Neuronal stem cell (in vitro differentiated cells): ENCODE measurements at regions not wholly inside any gene's neighbourhood (a gene's known extent, or its start where the extent isn't known, plus 50 kb on each side); places are given as distances from the start of the nearest gene placed in this dataset.

Source experiments
- DNase-seq: peaks from one replicate; pipeline ENCODE4 v3.0.0-alpha.2; 2013; ENCODE audit warnings: low spot score
- H2AFZ ChIP-seq: one replicate; pipeline ENCODE4 v1.6.1; 2013; ENCODE audit warnings: mild to moderate bottlenecking, low read length, inconsistent platforms
- H2AK5ac ChIP-seq: 2 replicates; pipeline ENCODE4 v1.6.1; 2013; ENCODE audit warnings: low read depth, mild to moderate bottlenecking, inconsistent platforms, low read length, moderate library complexity, mixed read lengths
- H2BK120ac ChIP-seq: 2 replicates; pipeline ENCODE4 v1.6.1; 2013; ENCODE audit warnings: low read depth, mild to moderate bottlenecking, inconsistent platforms, low read length, moderate library complexity, mixed read lengths
- H2BK12ac ChIP-seq: one replicate; pipeline ENCODE4 v1.6.1; 2013; ENCODE audit warnings: low read length, inconsistent platforms
- H2BK15ac ChIP-seq: 2 replicates; pipeline ENCODE4 v1.6.1; 2013; ENCODE audit warnings: mild to moderate bottlenecking, low read length, inconsistent platforms, mixed read lengths
- H2BK5ac ChIP-seq: one replicate; pipeline ENCODE4 v1.6.1; 2013; ENCODE audit warnings: inconsistent platforms, mild to moderate bottlenecking, low read length, moderate library complexity
- H3K14ac ChIP-seq: one replicate; pipeline ENCODE4 v1.6.1; 2013; ENCODE audit warnings: low read length, inconsistent platforms
- H3K18ac ChIP-seq: 2 replicates; pipeline ENCODE4 v1.6.1; 2013; ENCODE audit warnings: low read length, inconsistent platforms
- H3K23ac ChIP-seq: 2 replicates; pipeline ENCODE4 v1.6.1; 2013; ENCODE audit warnings: low read depth, mild to moderate bottlenecking, mixed read lengths, low read length, inconsistent platforms; ENCODE audit not compliant: poor library complexity
- H3K27ac ChIP-seq: replicated peaks from 3 replicates; pipeline ENCODE4 v1.5.1; 2013; ENCODE audit warnings: low read length, inconsistent platforms
- H3K27me3 ChIP-seq, 3 experiments: 2 replicates each; pipeline ENCODE4 v1.6.1; 2013; ENCODE audit warnings: low read length in 3 of 3, mild to moderate bottlenecking in 2 of 3, inconsistent platforms in 1 of 3, low read depth in 1 of 3, mixed read lengths in 1 of 3, moderate library complexity in 1 of 3; ENCODE audit not compliant: control insufficient read depth in 3 of 3, insufficient read depth in 3 of 3
- H3K36me3 ChIP-seq, 2 donors: replicated peaks in 1 of 2; 2 replicates each; pipeline ENCODE4 v1.6.1; 2013; ENCODE audit warnings: low read length in 2 of 2; ENCODE audit not compliant: control insufficient read depth in 2 of 2, insufficient read depth in 2 of 2
- H3K4ac ChIP-seq: 2 replicates; pipeline ENCODE4 v1.6.1; 2013; ENCODE audit warnings: inconsistent platforms, mild to moderate bottlenecking, low read length, moderate library complexity
- H3K4me1 ChIP-seq, 2 donors: 1 replicate in 1 of 2; 2 replicates in 1 of 2; pipeline ENCODE4 v1.6.1; 2013; ENCODE audit warnings: low read length in 2 of 2, low read depth in 1 of 2; ENCODE audit not compliant: control insufficient read depth in 2 of 2, insufficient read depth in 1 of 2
- H3K4me2 ChIP-seq: one replicate; pipeline ENCODE4 v1.6.1; 2013; ENCODE audit warnings: mild to moderate bottlenecking, low read length, inconsistent platforms; ENCODE audit not compliant: insufficient read depth, poor library complexity, severe bottlenecking
- H3K4me3 ChIP-seq, 2 donors: 2 replicates each; pipeline ENCODE4 v1.5.1; 2013; ENCODE audit warnings: low read length in 2 of 2, mild to moderate bottlenecking in 2 of 2, inconsistent platforms in 1 of 2, moderate library complexity in 1 of 2
- H3K79me1 ChIP-seq: one replicate; pipeline ENCODE4 v1.6.1; 2013; ENCODE audit warnings: low read depth, mild to moderate bottlenecking, inconsistent platforms, low read length, moderate library complexity
- H3K9ac ChIP-seq: one replicate; pipeline ENCODE4 v1.6.1; 2013; ENCODE audit warnings: mild to moderate bottlenecking, low read depth, low read length, inconsistent platforms; ENCODE audit not compliant: poor library complexity
- H3K9me3 ChIP-seq, 2 donors: replicated peaks in 1 of 2; 2 replicates each; pipeline versions ENCODE3 to v1.6.1; 2013; ENCODE audit warnings: low read length in 2 of 2, mild to moderate bottlenecking in 2 of 2, inconsistent platforms in 1 of 2, low read depth in 1 of 2, mixed read lengths in 1 of 2, moderate library complexity in 1 of 2; ENCODE audit not compliant: control insufficient read depth in 2 of 2, insufficient read depth in 1 of 2
- H4K8ac ChIP-seq: one replicate; pipeline ENCODE4 v1.6.1; 2013; ENCODE audit warnings: low read depth, mild to moderate bottlenecking, inconsistent platforms, low read length, moderate library complexity
- H4K91ac ChIP-seq: one replicate; pipeline ENCODE4 v1.6.1; 2013; ENCODE audit warnings: low read length, low read depth, mild to moderate bottlenecking, inconsistent platforms; ENCODE audit not compliant: poor library complexity
- WGBS, 2 donors: extraction: QIAGEN DNeasy Blood & Tissue Kit; methylation state at CpG; one replicate each; pipeline ENCODE4 v1.1.7; 2013; ENCODE audit warnings: missing lambda C conversion rate in 2 of 2, mixed read lengths in 1 of 2; ENCODE audit not compliant: insufficient read length in 2 of 2, insufficient replicate concordance in 1 of 2; ENCODE audit errors: extremely low coverage in 2 of 2; 5-methylcytosine and 5-hydroxymethylcytosine counted together

DNA sequence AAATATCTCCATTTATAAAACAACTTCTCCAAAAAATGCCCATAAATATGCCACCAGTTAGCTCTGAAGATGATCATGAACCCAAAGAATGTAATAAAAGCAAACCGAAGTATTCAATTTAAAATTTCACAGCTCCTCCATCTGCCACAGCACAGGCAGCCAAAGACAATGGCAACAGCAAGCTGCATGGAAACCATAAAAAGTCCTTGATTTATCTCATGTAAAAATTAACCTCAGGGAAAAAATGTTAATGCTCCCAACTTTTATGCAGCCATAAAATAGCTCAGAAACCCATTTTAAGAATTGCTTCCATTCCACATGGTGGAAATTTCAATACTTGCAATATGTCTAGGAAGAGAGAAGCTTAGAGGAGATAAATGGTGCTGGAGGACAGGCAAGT lies 132.3 kb upstream of the ARHGEF9 start:
- H3K36me3 ChIP-seq, result no peaks in the 10 kb centered on the region
- H2AK5ac ChIP-seq, result no peak overlapping the region
- no peak overlapping the region for H2BK120ac ChIP-seq
- no peak overlapping the region for H3K4me2 ChIP-seq
- no peak overlapping the region for H3K27ac ChIP-seq
- H3K14ac ChIP-seq, result no peak overlapping the region
- no peak overlapping the region for H4K91ac ChIP-seq
- H3K4me1 ChIP-seq, result peaks cover 0 to 2% of the 10 kb centered on the region in 2 donors
- H3K9ac ChIP-seq, result no peak overlapping the region
- no peak overlapping the region for H4K8ac ChIP-seq
- no peaks in the 10 kb centered on the region for H3K9me3 ChIP-seq
- no peak overlapping the region for H3K4me3 ChIP-seq
- H2BK5ac ChIP-seq, result no peak overlapping the region
- no peak overlapping the region for H3K23ac ChIP-seq
- H2BK12ac ChIP-seq, result no peak overlapping the region
- no peak for DNase-seq
- no peak overlapping the region for H2BK15ac ChIP-seq
- H3K4ac ChIP-seq, result no peak overlapping the region
- WGBS, 2 donors, result no CpG with 5 or more reads among the region's 1 CpG
- H3K27me3 ChIP-seq, result no peaks in the 10 kb centered on the region
- no peak overlapping the region for H2AFZ ChIP-seq
- H3K18ac ChIP-seq, result no peak overlapping the region
- no peaks in the 10 kb centered on the region for H3K79me1 ChIP-seq

DNA sequence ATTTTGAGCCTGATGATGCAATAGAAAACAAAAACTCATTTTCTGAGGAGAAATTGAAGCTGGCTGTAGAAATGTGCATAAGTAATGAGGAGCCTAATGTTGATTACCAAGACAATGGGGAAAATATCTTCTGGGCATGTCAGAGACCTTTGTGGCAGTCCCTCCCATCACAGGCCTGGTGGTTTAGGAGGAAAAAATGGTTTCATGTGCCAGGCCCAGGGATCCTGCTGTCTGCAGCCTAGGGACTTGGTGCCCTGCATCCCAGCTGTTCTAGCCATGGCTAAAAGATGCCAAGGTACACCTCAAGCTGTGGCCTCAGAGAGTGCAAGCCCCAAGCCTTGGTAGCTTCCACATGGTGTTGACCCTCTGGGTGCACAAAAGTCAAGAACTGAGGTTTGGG lies 128.7 kb upstream of the ARHGEF9 start:
- Histone ChIP-seq H2BK12ac (no peak overlapping the region), H3K27me3 (no peaks in the 10 kb centered on the region), H3K9me3 (no peaks in the 10 kb centered on the region), H3K27ac (no peak overlapping the region), H2BK15ac (no peak overlapping the region), H3K4me3 (no peak overlapping the region), H3K14ac (no peak overlapping the region), H2AK5ac (no peak overlapping the region), H3K9ac (no peak overlapping the region), H4K91ac (no peak overlapping the region), H3K36me3 (no peaks in the 10 kb centered on the region), H2BK120ac (no peak overlapping the region), H3K4me2 (no peak overlapping the region), H3K79me1 (no peaks in the 10 kb centered on the region), H3K18ac (no peak overlapping the region), H3K4ac (no peak overlapping the region), H3K23ac (no peak overlapping the region), H4K8ac (no peak overlapping the region), H2AFZ (no peak overlapping the region), H3K4me1 (no peaks in the 10 kb centered on the region), H2BK5ac (no peak overlapping the region)
- DNase-seq, result no peak

DNA sequence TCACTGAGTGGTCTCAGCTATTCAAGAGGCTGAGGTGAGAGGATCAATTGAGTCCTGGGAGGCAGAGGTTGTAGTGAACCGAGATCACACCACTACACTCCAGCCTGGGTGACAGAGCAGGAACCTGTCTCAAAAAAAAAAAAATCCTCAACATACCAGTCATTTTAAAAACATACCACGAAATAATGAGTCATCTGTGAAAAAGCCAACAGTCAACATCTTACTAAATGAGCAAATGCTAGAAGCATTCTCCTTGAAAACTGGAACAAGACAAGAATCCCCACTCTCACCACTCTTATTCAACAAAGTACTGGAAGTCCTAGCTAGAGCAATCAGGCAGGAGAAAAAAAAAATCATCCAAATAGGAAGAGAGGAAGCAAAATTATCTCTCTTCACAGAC lies 104.0 kb upstream of the ARHGEF9 start:
- Histone ChIP-seq H4K91ac (no peak overlapping the region), H4K8ac (no peak overlapping the region), H3K27me3 (no peaks in the 10 kb centered on the region), H3K27ac (no peak overlapping the region), H2BK5ac (no peak overlapping the region), H3K4ac (no peak overlapping the region), H2BK15ac (no peak overlapping the region), H2AK5ac (no peak overlapping the region), H3K4me1 (no peaks in the 10 kb centered on the region), H3K9ac (no peak overlapping the region), H3K4me3 (no peak overlapping the region), H2BK12ac (no peak overlapping the region), H3K23ac (no peak overlapping the region), H3K14ac (no peak overlapping the region), H3K18ac (no peak overlapping the region), H3K36me3 (no peaks in the 10 kb centered on the region), H3K4me2 (no peak overlapping the region), H3K79me1 (no peaks in the 10 kb centered on the region), H3K9me3 (no peaks in the 10 kb centered on the region), H2BK120ac (no peak overlapping the region), H2AFZ (no peak overlapping the region)
- DNase-seq, result no peak
- no CpG with 5 or more reads among the region's 2 CpGs for WGBS, 2 donors

DNA sequence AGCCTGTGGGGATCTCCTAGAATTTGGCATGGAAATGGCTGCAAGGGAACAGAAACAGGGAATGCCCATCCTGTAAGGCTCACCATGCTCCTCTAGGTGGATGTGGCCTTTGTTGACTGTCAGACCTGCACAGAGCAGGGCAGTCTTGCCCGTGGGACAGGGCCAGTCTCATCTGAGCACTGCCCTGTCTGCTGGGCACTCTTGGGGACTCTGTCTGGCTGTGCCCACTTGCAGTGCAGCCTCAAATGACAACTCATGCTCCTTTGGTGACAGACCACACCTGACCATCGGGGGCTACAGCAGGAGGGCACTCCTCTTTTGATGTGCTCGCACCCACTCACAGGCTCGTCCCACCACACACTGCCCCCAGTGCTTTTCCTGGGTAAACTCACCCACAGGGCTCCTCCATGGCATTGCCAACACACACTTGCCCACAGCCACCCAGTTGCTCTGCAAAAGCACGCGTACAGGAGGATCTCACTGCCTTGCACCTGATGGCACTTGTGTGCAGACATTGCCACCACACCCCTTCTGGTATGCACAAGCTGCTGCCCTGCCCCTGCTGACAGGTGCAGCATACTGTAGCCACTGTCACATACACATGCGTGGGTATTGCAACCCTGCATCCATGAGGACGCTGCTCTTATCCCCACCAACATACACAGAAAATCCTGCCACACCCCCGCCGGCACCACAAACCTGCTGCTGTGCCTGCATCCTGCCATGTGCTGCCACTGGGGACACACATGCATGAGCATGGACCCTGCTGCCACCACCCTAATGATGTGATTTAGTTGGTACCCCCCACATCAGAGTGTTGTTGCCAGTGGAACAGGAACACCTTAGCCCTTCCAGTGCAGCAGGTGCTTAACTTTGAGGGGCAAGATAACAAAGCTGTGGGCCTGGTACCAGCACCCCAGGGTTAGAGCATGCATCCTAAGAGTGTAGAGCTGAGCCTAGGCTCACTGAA lies 100.1 kb upstream of the ARHGEF9 start:
- Histone ChIP-seq H3K27me3 (no peaks in the 10 kb centered on the region), H3K14ac (no peak overlapping the region), H3K9ac (no peak overlapping the region), H4K8ac (peak overlapping the region; percentile 17), H3K27ac (no peak overlapping the region), H3K79me1 (no peaks in the 10 kb centered on the region), H2AK5ac (no peak overlapping the region), H3K4me1 (no peaks in the 10 kb centered on the region), H2BK5ac (no peak overlapping the region), H3K9me3 (no peaks in the 10 kb centered on the region), H2AFZ (no peak overlapping the region), H3K36me3 (no peaks in the 10 kb centered on the region), H2BK120ac (no peak overlapping the region), H4K91ac (no peak overlapping the region), H3K4me2 (no peak overlapping the region), H3K4ac (no peak overlapping the region), H2BK12ac (no peak overlapping the region), H2BK15ac (no peak overlapping the region), H3K23ac (no peak overlapping the region), H3K4me3 (no peak overlapping the region), H3K18ac (no peak overlapping the region)
- WGBS, 2 donors, result no CpG with 5 or more reads among the region's 10 CpGs
- DNase-seq, result no peak
